AG04450 (cell line): ENCODE measurements at regions not wholly inside any gene's neighbourhood (a gene's known extent, or its start where the extent isn't known, plus 50 kb on each side); places are given as distances from the start of the nearest gene placed in this dataset.

Source experiments
- CTCF ChIA-PET: fragments of 300-600, 350-600 bp; formaldehyde crosslinking; extraction: SDS; loops from one replicate; lab custom pipeline; 2022; ENCODE audit warnings: antibody characterized with exemption, inconsistent platforms; lab: Charles Lee
- POLR2A ChIA-PET: fragments of 350-600 bp; formaldehyde crosslinking; extraction: SDS; loops from one replicate; lab custom pipeline; 2021; ENCODE audit warnings: antibody characterized with exemption, inconsistent platforms; lab: Yijun Ruan, JAX
- DNase-seq: peaks from one replicate; pipeline ENCODE4 v3.0.0-alpha.2; 2011; ENCODE audit warnings: low read depth, low spot score
- H3K27ac ChIP-seq: one replicate; pipeline ENCODE4 v1.5.1; 2012; ENCODE audit warnings: low read depth, low read length, control low read depth
- H3K27me3 ChIP-seq: one replicate; pipeline ENCODE4 v1.6.0; 2012; ENCODE audit warnings: low read length; ENCODE audit not compliant: control insufficient read depth, insufficient read depth
- H3K4me3 ChIP-seq: 2 replicates; pipeline ENCODE4 v1.5.1; 2011; ENCODE audit warnings: mild to moderate bottlenecking, low read depth, low read length, control low read depth
- H3K9me3 ChIP-seq: 2 replicates; pipeline ENCODE4 v1.5.1; 2012; ENCODE audit warnings: low read length; ENCODE audit not compliant: control insufficient read depth, insufficient read depth
- TF ChIP-seq, protein P1 (sequence below): IDR thresholded peaks from 2 replicates; pipeline ENCODE4 v1.5.1; 2011; ENCODE audit warnings: low read depth, low read length, control low read depth, inconsistent platforms

DNA sequence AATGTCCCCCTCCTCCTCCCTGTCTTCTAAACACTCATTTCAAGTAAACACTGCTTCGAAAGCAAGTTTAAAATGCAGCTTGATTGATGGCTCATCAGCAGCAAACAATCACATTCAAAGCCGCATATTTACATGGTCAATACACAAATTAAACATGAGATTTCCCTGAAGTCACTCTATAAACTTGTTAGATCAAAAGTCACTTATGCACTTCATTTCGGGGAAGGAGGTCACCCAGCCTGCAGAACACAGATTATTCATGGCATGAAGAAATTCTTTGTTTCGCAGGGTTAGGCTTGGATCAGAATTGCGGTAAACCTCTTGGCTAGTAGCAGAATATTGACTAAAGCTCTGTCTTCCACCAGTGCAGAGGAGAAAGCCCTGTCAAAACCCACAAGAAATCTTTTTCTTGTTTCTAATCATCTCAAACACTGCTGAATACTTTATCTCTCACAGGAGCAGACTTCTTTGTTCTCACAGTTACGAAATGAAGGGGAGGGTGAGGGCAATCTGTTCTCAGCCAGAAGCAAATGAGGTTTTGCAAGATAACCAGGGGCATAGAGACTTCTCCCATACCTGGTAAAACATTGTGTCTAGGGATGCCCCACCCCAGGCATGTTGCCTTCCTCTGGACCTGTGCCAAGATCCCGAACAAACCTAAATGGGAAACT lies 133.3 kb upstream of the CHL1 start:
- Histone ChIP-seq H3K27me3 (no peaks in the 10 kb centered on the region), H3K27ac (no peak overlapping the region), H3K9me3 (no peaks in the 10 kb centered on the region), H3K4me3 (no peak overlapping the region)
- POLR2A ChIA-PET: no interaction called here
- CTCF ChIA-PET: interaction anchor here (0.7 kb wide), 1 partner anchor 291 kb away, joined by 4 read pairs; no protein-coding TSS in a partner anchor
- TF ChIP-seq, protein P1, sequence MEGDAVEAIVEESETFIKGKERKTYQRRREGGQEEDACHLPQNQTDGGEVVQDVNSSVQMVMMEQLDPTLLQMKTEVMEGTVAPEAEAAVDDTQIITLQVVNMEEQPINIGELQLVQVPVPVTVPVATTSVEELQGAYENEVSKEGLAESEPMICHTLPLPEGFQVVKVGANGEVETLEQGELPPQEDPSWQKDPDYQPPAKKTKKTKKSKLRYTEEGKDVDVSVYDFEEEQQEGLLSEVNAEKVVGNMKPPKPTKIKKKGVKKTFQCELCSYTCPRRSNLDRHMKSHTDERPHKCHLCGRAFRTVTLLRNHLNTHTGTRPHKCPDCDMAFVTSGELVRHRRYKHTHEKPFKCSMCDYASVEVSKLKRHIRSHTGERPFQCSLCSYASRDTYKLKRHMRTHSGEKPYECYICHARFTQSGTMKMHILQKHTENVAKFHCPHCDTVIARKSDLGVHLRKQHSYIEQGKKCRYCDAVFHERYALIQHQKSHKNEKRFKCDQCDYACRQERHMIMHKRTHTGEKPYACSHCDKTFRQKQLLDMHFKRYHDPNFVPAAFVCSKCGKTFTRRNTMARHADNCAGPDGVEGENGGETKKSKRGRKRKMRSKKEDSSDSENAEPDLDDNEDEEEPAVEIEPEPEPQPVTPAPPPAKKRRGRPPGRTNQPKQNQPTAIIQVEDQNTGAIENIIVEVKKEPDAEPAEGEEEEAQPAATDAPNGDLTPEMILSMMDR: no peak
- DNase-seq: no peak

DNA sequence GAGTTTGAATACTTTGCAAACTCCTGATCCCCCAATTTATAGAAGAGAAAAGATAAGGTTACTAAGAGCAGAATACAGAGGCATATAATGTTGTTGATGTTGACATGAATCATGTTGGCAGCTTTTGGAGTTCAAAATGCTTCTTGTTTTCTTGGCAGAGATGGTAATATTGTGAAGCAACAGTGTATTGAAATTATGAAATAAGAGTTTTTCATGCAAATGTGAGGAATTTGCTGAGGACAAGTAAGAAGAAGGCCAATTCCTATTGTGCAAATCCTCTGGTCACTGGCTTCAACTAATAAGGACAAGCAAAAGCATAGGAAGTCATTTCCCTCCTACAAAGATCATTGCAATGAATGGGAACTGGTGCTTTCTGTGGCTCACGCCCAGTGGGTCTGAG lies 126.9 kb upstream of the CHL1 start:
- no peak for DNase-seq
- no peak overlapping the region for H3K27ac ChIP-seq
- CTCF ChIA-PET: interaction anchor here (0.9 kb wide), 1 partner anchor 285 kb away, joined by 4 read pairs; no protein-coding TSS in a partner anchor
- H3K27me3 ChIP-seq: no peaks in the 10 kb centered on the region
- no peaks in the 10 kb centered on the region for H3K9me3 ChIP-seq
- H3K4me3 ChIP-seq: no peak overlapping the region
- POLR2A ChIA-PET: no interaction called here
- TF ChIP-seq, protein P1: no peak

GRCh38 chr3:72776-73175 lies 123.8 kb upstream of the CHL1 start:
- Histone ChIP-seq H3K27me3 (no peaks in the 10 kb centered on the region), H3K27ac (no peak overlapping the region), H3K9me3 (no peaks in the 10 kb centered on the region), H3K4me3 (no peak overlapping the region)
- CTCF ChIA-PET: interaction anchor here (2.0 kb wide), 1 partner anchor 281 kb away, joined by 7 read pairs; no protein-coding TSS in a partner anchor
- DNase-seq: no peak
- TF ChIP-seq, protein P1: no peak
- POLR2A ChIA-PET: no interaction called here

- Histone ChIP-seq H3K27me3 (no peaks in the 10 kb centered on the region), H3K27ac (no peak overlapping the region), H3K9me3 (no peaks in the 10 kb centered on the region), H3K4me3 (no peak overlapping the region)
- CTCF ChIA-PET: interaction anchor here (2.0 kb wide), 1 partner anchor 281 kb away, joined by 7 read pairs; no protein-coding TSS in a partner anchor
- DNase-seq: no peak
- TF ChIP-seq, protein P1: no peak
- POLR2A ChIA-PET: no interaction called here
These were observed 123.3 kb upstream of the CHL1 start for GRCh38 chr3:73271-73670.

- H3K27me3 ChIP-seq: no peaks in the 10 kb centered on the region
- DNase-seq: no peak
- TF ChIP-seq, protein P1: no peak
- H3K4me3 ChIP-seq: no peak overlapping the region
- H3K27ac ChIP-seq: no peak overlapping the region
- no peaks in the 10 kb centered on the region for H3K9me3 ChIP-seq
- POLR2A ChIA-PET: no interaction called here
- CTCF ChIA-PET: no interaction called here
These were observed 121.8 kb upstream of the CHL1 start for GRCh38 chr3:74676-75243.
